WTC11 (cell line): ENCODE measurements at regions not wholly inside any gene's neighbourhood (a gene's known extent, or its start where the extent isn't known, plus 50 kb on each side); places are given as distances from the start of the nearest gene placed in this dataset.

Source experiments
- ATAC-seq: fragments of 200-7000 bp; cut with Tn5 transposase; 2 replicates; pipeline ENCODE4 v1.10.0; 2021; ENCODE audit warnings: mild to moderate bottlenecking, moderate library complexity
- CTCF ChIA-PET: fragments of 300-600 bp; sonication (Branson Sonifier 250); formaldehyde crosslinking; loops from one replicate; lab custom pipeline; 2021; ENCODE audit warnings: antibody characterized with exemption; lab: Charles Lee
- POLR2A ChIA-PET: fragments of 350-600 bp; sonication (Branson Sonifier 250); formaldehyde crosslinking; loops from one replicate; lab custom pipeline; 2021; ENCODE audit warnings: antibody characterized with exemption; lab: Charles Lee
- DNase-seq: peaks from one replicate; pipeline ENCODE4 v3.0.0; 2021; ENCODE audit warnings: low spot score
- H3K27ac Mint-ChIP-seq: 2 replicates; pipeline ENCODE4 v1.8.0; 2021; ENCODE audit warnings: mixed read lengths
- H3K27me3 Mint-ChIP-seq: 2 replicates; pipeline ENCODE4 v1.8.0; 2021; ENCODE audit warnings: low read depth, mild to moderate bottlenecking, moderate library complexity, mixed read lengths
- H3K36me3 Mint-ChIP-seq: 2 replicates; pipeline ENCODE4 v1.8.0; 2021; ENCODE audit warnings: mixed read lengths
- H3K4me1 Mint-ChIP-seq: 2 replicates; pipeline ENCODE4 v1.8.0; 2022; ENCODE audit warnings: mixed read lengths
- H3K4me3 Mint-ChIP-seq: 2 replicates; pipeline ENCODE4 v1.8.0; 2021; ENCODE audit warnings: mild to moderate bottlenecking, moderate library complexity, mixed read lengths
- H3K9me3 Mint-ChIP-seq: 2 replicates; pipeline ENCODE4 v1.8.0; 2021; ENCODE audit warnings: mixed read lengths
- AR ChIP-seq: fragments of 250-450 bp; sonication (Bioruptor Pico); IDR thresholded peaks from 2 replicates; pipeline ENCODE4 v1.9.0; 2021; ENCODE audit warnings: mild to moderate bottlenecking
- ATF6 ChIP-seq: sonication (generic); formaldehyde crosslinking; IDR thresholded peaks from 2 replicates; pipeline ENCODE4 v1.8.1; 2023; ENCODE audit warnings: mild to moderate bottlenecking, missing genetic modification reagents
- FOXJ3 ChIP-seq: sonication (generic); formaldehyde crosslinking; IDR thresholded peaks from 2 replicates; pipeline ENCODE4 v1.9.0; 2021; ENCODE audit warnings: missing genetic modification reagents, mild to moderate bottlenecking, borderline replicate concordance
- FOXP1 ChIP-seq: sonication (generic); formaldehyde crosslinking; IDR thresholded peaks from 2 replicates; pipeline ENCODE4 v1.8.0; 2022; ENCODE audit warnings: missing genetic modification reagents, mild to moderate bottlenecking, moderate library complexity, borderline replicate concordance
- HMGA2 ChIP-seq: fragments of 250-450 bp; sonication (Bioruptor Pico); IDR thresholded peaks from 2 replicates; pipeline ENCODE4 v1.4.0; 2021; ENCODE audit warnings: mild to moderate bottlenecking, moderate library complexity
- MLX ChIP-seq: sonication (generic); formaldehyde crosslinking; IDR thresholded peaks from 2 replicates; pipeline ENCODE4 v1.8.1; 2023; ENCODE audit warnings: mild to moderate bottlenecking, missing genetic modification reagents, moderate library complexity
- NFE2L1 ChIP-seq: sonication (generic); formaldehyde crosslinking; IDR thresholded peaks from 2 replicates; pipeline ENCODE4 v1.8.1; 2023; ENCODE audit warnings: missing genetic modification reagents
- OVOL2 ChIP-seq: fragments of 250-450 bp; sonication (Bioruptor Pico); IDR thresholded peaks from 2 replicates; pipeline ENCODE4 v1.9.0; 2021; ENCODE audit warnings: mild to moderate bottlenecking, borderline replicate concordance
- STAT6 ChIP-seq: sonication (generic); formaldehyde crosslinking; conservative IDR thresholded peaks from 2 replicates; pipeline ENCODE4 v1.8.1; 2023; ENCODE audit warnings: mild to moderate bottlenecking, low read depth, missing genetic modification reagents, moderate library complexity
- TCF7 ChIP-seq: sonication (generic); formaldehyde crosslinking; IDR thresholded peaks from 2 replicates; pipeline ENCODE4 v1.8.0; 2022; ENCODE audit warnings: mild to moderate bottlenecking, low read depth, missing genetic modification reagents, moderate library complexity
- TP53 ChIP-seq: sonication (generic); formaldehyde crosslinking; IDR thresholded peaks from 2 replicates; pipeline ENCODE4 v1.8.1; 2023; ENCODE audit warnings: mild to moderate bottlenecking, missing genetic modification reagents
- USF2 ChIP-seq: sonication (generic); formaldehyde crosslinking; IDR thresholded peaks from 2 replicates; pipeline ENCODE4 v1.8.1; 2023; ENCODE audit warnings: mild to moderate bottlenecking, missing genetic modification reagents, moderate library complexity
- ZNF121 ChIP-seq: sonication (generic); formaldehyde crosslinking; IDR thresholded peaks from 2 replicates; pipeline ENCODE4 v1.8.0; 2023; ENCODE audit warnings: missing genetic modification reagents
- ZNF138 ChIP-seq: sonication (generic); formaldehyde crosslinking; conservative IDR thresholded peaks from 2 replicates; pipeline ENCODE4 v1.8.1; 2022; ENCODE audit warnings: mild to moderate bottlenecking, moderate library complexity, missing genetic modification reagents
- ZNF219 ChIP-seq: sonication (generic); formaldehyde crosslinking; IDR thresholded peaks from 2 replicates; pipeline ENCODE4 v1.8.0; 2023; ENCODE audit warnings: missing genetic modification reagents, mild to moderate bottlenecking, borderline replicate concordance
- ZSCAN18 ChIP-seq: fragments of 250-450 bp; sonication (Bioruptor Pico); IDR thresholded peaks from 2 replicates; pipeline ENCODE4 v2.1.2; 2022; ENCODE audit warnings: mild to moderate bottlenecking, moderate library complexity

- Mint-ChIP-seq H3K27me3 (no peaks in the 10 kb centered on the region), H3K4me3 (no peak overlapping the region)
- no peak for DNase-seq
- CTCF ChIA-PET, result no interaction called here
- no peak for TF ChIP-seq MLX
- no peak for TF ChIP-seq TCF7
- TF ChIP-seq ZNF138, result no peak
- TF ChIP-seq, all 79 proteins: peak for 0
- H3K36me3 Mint-ChIP-seq, result peaks cover under 1% of the 10 kb centered on the region; the same call in 1 of the 2 replicates
- no peak for ATAC-seq
- H3K9me3 Mint-ChIP-seq, result peaks cover 5% of the 10 kb centered on the region
- H3K4me1 Mint-ChIP-seq, result no peaks in the 10 kb centered on the region
- no peak overlapping the region for H3K27ac Mint-ChIP-seq
- POLR2A ChIA-PET, result no interaction called here
Measured at GRCh38 chr12:59491877-59492276, 104.0 kb upstream of the SLC16A7 start.

- H3K4me3 Mint-ChIP-seq, result no peak overlapping the region
- CTCF ChIA-PET, result no interaction called here
- H3K36me3 Mint-ChIP-seq, result peaks cover 6% of the 10 kb centered on the region; the same call in 1 of the 2 replicates
- H3K27ac Mint-ChIP-seq, result no peak overlapping the region
- peaks cover 17% of the 10 kb centered on the region for H3K9me3 Mint-ChIP-seq
- no peaks in the 10 kb centered on the region for H3K4me1 Mint-ChIP-seq
- no peak for DNase-seq
- H3K27me3 Mint-ChIP-seq, result no peaks in the 10 kb centered on the region
- no peak for TF ChIP-seq MLX
- no peak for TF ChIP-seq ATF6
- no peak for TF ChIP-seq HMGA2 (CRISPR knock-in tag)
- TF ChIP-seq STAT6 (CRISPR knock-in tag), result no peak
- TF ChIP-seq TP53 (CRISPR knock-in tag), result no peak
- TF ChIP-seq ZNF219, result no peak
- TF ChIP-seq AR (CRISPR knock-in tag), result no peak
- no peak for TF ChIP-seq ZSCAN18 (CRISPR knock-in tag)
- TF ChIP-seq NFE2L1, result no peak
- no peak for TF ChIP-seq OVOL2 (CRISPR knock-in tag)
- no peak for TF ChIP-seq ZNF121 (CRISPR knock-in tag)
- TF ChIP-seq FOXP1 (CRISPR knock-in tag), result no peak
- TF ChIP-seq USF2, result no peak
- no peak for TF ChIP-seq FOXJ3 (CRISPR knock-in tag)
- no peak for ATAC-seq
- POLR2A ChIA-PET, result no interaction called here
Measured at GRCh38 chr12:59486827-59487226, 109.0 kb upstream of the SLC16A7 start.
